ENCODE measurements at regions not wholly inside any gene's neighbourhood (a gene's known extent, or its start where the extent isn't known, plus 50 kb on each side); places are given as distances from the start of the nearest gene placed in this dataset.

DNA sequence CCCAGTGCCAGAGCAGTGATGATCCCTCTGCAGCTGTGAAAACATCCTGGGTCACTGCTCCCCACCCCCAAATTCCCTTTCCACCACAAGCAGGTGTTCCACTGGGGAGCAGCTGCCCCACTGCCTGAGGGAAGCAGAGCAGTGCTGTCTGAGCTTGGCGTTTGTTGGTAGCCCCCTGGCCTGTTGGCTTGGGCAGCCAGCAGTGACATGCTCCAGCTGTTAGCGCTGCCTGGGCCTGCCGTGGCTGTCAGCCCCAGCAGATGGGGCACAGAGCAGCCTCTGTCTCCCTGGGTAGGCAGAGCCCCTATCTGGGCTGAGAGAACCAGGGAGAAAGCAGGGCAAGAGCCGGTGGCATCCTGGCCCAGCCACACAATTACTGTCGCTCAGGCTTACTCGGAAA, 247.7 kb downstream of the GLI2 start:
- H3K4me3 ChIP-seq (ENCODE audit: low read depth, low read length), result no peak overlapping the region
- DNase-seq (ENCODE audit: low read depth), result no peak
- TF ChIP-seq MYC (IDR thresholded peaks at IDR 0.05; ENCODE audit: low read depth, low read length) (no peak), POLR2A (IDR thresholded peaks at IDR 0.05; ENCODE audit: extremely low read depth, insufficient read length) (no peak)
- TF ChIP-seq, protein P1, sequence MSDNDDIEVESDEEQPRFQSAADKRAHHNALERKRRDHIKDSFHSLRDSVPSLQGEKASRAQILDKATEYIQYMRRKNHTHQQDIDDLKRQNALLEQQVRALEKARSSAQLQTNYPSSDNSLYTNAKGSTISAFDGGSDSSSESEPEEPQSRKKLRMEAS (IDR thresholded peaks at IDR 0.05; ENCODE audit: low read depth, low read length), result no peak
- TF ChIP-seq, protein P2, sequence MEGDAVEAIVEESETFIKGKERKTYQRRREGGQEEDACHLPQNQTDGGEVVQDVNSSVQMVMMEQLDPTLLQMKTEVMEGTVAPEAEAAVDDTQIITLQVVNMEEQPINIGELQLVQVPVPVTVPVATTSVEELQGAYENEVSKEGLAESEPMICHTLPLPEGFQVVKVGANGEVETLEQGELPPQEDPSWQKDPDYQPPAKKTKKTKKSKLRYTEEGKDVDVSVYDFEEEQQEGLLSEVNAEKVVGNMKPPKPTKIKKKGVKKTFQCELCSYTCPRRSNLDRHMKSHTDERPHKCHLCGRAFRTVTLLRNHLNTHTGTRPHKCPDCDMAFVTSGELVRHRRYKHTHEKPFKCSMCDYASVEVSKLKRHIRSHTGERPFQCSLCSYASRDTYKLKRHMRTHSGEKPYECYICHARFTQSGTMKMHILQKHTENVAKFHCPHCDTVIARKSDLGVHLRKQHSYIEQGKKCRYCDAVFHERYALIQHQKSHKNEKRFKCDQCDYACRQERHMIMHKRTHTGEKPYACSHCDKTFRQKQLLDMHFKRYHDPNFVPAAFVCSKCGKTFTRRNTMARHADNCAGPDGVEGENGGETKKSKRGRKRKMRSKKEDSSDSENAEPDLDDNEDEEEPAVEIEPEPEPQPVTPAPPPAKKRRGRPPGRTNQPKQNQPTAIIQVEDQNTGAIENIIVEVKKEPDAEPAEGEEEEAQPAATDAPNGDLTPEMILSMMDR (IDR thresholded peaks at IDR 0.05; ENCODE audit: low read depth, low read length), result no peak

DNA sequence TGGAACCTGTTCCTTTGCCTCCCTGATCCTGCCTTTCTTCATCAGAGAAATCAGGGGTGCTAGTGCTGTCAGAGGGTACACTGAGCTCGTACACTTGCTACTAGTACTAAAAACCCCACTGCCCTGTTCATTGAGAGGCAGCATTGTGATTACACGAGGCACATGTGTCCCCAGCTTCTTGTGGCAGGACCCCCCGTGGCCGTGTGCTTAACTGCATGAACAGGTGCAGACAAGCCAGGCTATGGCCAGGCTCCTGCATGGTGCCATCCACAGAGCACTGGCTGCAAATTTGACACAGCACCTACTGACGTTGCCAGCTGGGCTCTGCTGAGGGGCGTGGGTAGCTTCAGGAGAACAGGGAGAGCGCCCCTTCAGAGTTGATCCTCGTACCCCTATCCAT, 248.4 kb downstream of the GLI2 start:
- no peak for TF ChIP-seq POLR2A (IDR thresholded peaks at IDR 0.05; ENCODE audit: extremely low read depth, insufficient read length)
- TF ChIP-seq, protein P1 (IDR thresholded peaks at IDR 0.05; ENCODE audit: low read depth, low read length), result no peak
- TF ChIP-seq, protein P2 (IDR thresholded peaks at IDR 0.05; ENCODE audit: low read depth, low read length), result no peak
- no peak for TF ChIP-seq MYC (IDR thresholded peaks at IDR 0.05; ENCODE audit: low read depth, low read length)
- no peak for DNase-seq (ENCODE audit: low read depth)
- no peak overlapping the region for H3K4me3 ChIP-seq (ENCODE audit: low read depth, low read length)

DNA sequence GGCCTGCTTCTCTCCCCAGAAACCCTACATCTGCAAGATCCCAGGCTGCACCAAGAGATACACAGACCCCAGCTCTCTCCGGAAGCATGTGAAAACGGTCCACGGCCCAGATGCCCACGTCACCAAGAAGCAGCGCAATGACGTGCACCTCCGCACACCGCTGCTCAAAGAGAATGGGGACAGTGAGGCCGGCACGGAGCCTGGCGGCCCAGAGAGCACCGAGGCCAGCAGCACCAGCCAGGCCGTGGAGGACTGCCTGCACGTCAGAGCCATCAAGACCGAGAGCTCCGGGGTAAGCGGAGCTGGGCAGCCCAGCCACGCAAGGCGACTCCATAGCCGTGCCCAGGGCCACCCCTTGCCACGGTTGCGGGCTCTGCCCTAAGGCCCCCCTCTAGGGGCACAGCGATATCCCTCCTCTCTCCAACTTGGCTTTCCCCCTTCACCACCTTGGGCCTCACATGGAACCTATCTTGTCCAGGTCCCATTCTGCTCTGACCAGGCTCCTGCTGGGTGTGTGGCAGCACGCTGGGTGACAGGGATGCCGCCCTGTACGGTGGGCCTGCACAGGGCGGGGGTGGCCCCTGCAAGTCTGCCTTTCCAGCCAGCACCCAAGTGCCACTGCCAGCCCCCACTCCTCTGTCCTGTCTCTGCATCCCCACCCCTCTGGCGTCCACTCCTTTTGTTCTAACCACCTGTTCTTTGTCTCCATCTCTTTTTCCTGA, 248.9 kb downstream of the GLI2 start:
- DNase-seq (ENCODE audit: low read depth), result no peak
- TF ChIP-seq, protein P2 (IDR thresholded peaks at IDR 0.05; ENCODE audit: low read depth, low read length), result no peak
- TF ChIP-seq POLR2A (IDR thresholded peaks at IDR 0.05; ENCODE audit: extremely low read depth, insufficient read length) (no peak), MYC (IDR thresholded peaks at IDR 0.05; ENCODE audit: low read depth, low read length) (no peak)
- TF ChIP-seq, protein P1 (IDR thresholded peaks at IDR 0.05; ENCODE audit: low read depth, low read length), result no peak
- H3K4me3 ChIP-seq (ENCODE audit: low read depth, low read length), result no peak overlapping the region

DNA sequence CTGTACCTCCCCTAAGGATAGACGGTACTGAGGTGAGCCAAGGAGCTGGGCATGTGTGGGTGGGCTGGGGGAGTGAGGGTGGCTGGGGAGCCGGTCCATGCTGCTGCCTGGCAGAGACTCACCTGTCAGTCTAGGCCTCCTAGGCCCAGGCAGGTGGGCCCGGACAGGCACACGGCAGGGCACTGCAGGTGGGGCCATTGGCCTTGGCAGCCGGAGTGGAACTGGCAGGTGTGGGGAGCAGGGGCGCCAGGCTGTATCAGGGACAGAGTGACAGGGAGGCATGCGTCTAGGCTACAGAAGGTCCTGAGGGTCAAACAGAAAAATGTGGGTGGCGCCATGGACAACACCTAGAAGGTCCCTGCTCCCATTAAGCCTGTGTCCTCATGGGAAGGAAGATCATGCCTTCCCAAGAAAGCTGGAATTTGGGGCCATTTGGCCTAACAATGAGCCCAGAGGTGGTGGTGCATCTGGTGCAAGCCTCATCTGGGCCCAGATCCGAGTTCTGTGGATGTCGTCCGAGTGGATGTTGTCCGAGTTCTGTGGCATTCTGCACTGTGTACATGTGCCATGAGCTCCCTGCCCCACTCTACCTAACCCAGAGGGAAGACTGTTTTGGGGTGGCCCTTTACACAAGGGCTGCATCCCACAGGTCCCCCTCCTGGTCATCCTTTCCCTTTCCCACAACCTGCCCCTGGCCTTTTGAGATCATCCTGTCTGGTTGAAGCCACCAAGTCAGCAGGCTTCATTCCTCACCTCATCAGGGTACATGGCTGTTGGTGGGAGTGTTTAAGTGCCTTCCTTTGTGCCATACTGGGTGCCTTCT, 249.7 kb downstream of the GLI2 start:
- TF ChIP-seq, protein P2 (IDR thresholded peaks at IDR 0.05; ENCODE audit: low read depth, low read length), result no peak
- TF ChIP-seq MYC (IDR thresholded peaks at IDR 0.05; ENCODE audit: low read depth, low read length) (no peak), POLR2A (IDR thresholded peaks at IDR 0.05; ENCODE audit: extremely low read depth, insufficient read length) (no peak)
- TF ChIP-seq, protein P1 (IDR thresholded peaks at IDR 0.05; ENCODE audit: low read depth, low read length), result no peak
- no peak for DNase-seq (ENCODE audit: low read depth)
- H3K4me3 ChIP-seq (ENCODE audit: low read depth, low read length), result no peak overlapping the region

DNA sequence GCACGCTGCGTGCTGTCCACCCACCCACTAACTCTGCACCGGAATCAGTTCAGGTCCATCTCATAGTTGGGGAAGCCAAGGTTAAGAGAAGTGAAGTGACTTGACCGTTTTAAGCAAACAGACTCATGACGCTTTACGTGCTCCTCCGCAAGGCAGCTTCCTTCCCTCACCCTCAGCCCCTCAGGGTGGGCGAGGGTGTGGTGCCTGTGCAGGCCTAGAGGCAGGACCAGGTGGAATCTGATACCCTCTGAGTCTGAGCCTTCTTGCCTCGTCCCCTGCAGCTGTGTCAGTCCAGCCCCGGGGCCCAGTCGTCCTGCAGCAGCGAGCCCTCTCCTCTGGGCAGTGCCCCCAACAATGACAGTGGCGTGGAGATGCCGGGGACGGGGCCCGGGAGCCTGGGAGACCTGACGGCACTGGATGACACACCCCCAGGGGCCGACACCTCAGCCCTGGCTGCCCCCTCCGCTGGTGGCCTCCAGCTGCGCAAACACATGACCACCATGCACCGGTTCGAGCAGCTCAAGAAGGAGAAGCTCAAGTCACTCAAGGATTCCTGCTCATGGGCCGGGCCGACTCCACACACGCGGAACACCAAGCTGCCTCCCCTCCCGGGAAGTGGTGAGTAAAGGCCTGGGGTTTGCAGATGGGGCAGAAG, 250.5 kb downstream of the GLI2 start:
- H3K4me3 ChIP-seq (ENCODE audit: low read depth, low read length), result no peak overlapping the region
- no peak for DNase-seq (ENCODE audit: low read depth)
- TF ChIP-seq, protein P1 (IDR thresholded peaks at IDR 0.05; ENCODE audit: low read depth, low read length), result no peak
- no peak for TF ChIP-seq MYC (IDR thresholded peaks at IDR 0.05; ENCODE audit: low read depth, low read length)
- TF ChIP-seq POLR2A (IDR thresholded peaks at IDR 0.05; ENCODE audit: extremely low read depth, insufficient read length), result no peak
- TF ChIP-seq, protein P2 (IDR thresholded peaks at IDR 0.05; ENCODE audit: low read depth, low read length), result no peak

All from NB4 (cell line).